Pancreas (tissue), 10 donors: ENCODE measurements at regions not wholly inside any gene's neighbourhood (a gene's known extent, or its start where the extent isn't known, plus 50 kb on each side); places are given as distances from the start of the nearest gene placed in this dataset.
"Not testable (repeated sequence)": the region's sequence is repeated elsewhere in the genome, so short reads cannot be mapped to it uniquely, and the experiment has no call there.

Experiments used
- ATAC-seq, 4 donors: fragments of 200-7000 bp; cut with Tn5 transposase; one replicate each; pipeline versions ENCODE4 v1.8.0 to v1.9.1; 2020; ENCODE audit warnings: mild to moderate bottlenecking in 4 of 4, moderate library complexity in 4 of 4
- DNase-seq, 6 donors: peaks; one replicate each; pipeline ENCODE4 v3.0.0-alpha.2; 2020
- FAIRE-seq: peaks from 2 replicates; lab custom pipeline; 2012; peaks lifted over from hg19 to GRCh38; lab: Jason Lieb, UNC
- H3K27ac ChIP-seq, 4 donors: fragments of 200-600 bp; sonication (generic); 1 replicate in 3 of 4; 2 replicates in 1 of 4; pipeline versions ENCODE4 v1.5.0 to v1.8.0; 2020
- H3K27me3 ChIP-seq, 4 donors: fragments of 200-600 bp; one replicate each; pipeline ENCODE4 v1.8.0; 2021
- H3K36me3 ChIP-seq, 3 donors: fragments of 200-600 bp; sonication (generic) in 1 of 3; one replicate each; pipeline versions ENCODE4 v1.5.0 to v1.8.0; 2020 to 2021
- H3K4me1 ChIP-seq, 3 donors: fragments of 200-600 bp; one replicate each; pipeline ENCODE4 v1.8.0; 2021
- H3K4me3 ChIP-seq, 4 donors: fragments of 200-600 bp; sonication (generic) in 2 of 4; one replicate each; pipeline versions ENCODE4 v1.5.0 to v1.8.0; 2020 to 2021
- H3K9me3 ChIP-seq, 4 donors: fragments of 200-600 bp; one replicate each; pipeline ENCODE4 v1.8.0; 2021
- WGBS, 2 donors: extraction: QIAGEN DNeasy Blood & Tissue Kit; methylation state at CpG; one replicate each; pipeline ENCODE4 v1.1.7; 2013; 5-methylcytosine and 5-hydroxymethylcytosine counted together
- intact Hi-C, 3 donors: fragments of 100-400 bp; cut with DNase I; formaldehyde crosslinking; loops; one replicate each; pipeline versions ENCODE4 v1.11.1 to v1.14.2; 2022
- TF ChIP-seq, protein P1 (sequence below), 4 donors: fragments of 200-600 bp; sonication (generic) in 3 of 4; IDR thresholded peaks; one replicate each; pipeline versions ENCODE4 v1.5.0 to v1.8.0; 2021; ENCODE audit warnings: antibody characterized with exemption in 4 of 4
- donor health status: healthy with polysubstance abuse.
- donor health status: DM: no; HTN: no; CAD: no; lungs with moderate emphysema.
- donor health status: DM: no; HTN: no; CAD: no.
- donor health status: control.
- donor health status: control.
- donor health status: Bipolar disorder and iron deficiency.
- donor health status: DM: yes; HTN: yes; CAD: no.
- donor health status: DM: no; HTN: no; CAD: no.
- donor health status: DM: no; HTN: no; CAD: no.
- donor health status: DM: yes; HTN: yes; CAD: no.

DNA sequence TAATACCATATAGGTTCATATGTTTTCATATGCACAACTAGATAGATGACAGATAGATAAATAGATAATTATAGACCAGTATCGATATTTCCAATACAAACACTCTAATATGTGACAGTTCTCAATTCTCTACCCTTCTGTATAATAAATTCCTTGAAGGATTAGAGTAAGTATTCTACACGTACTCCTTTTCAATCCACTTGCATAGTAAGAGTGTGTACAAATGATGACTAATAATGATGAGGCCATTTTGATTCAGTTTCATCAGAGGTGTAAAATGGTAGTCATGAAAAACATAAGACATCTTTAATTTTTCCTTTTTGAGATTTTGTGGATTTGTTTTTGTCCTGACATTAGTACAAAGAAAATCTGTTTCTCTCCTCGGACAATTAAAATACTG lies 188.3 kb upstream of the WSB1 start:
- Histone ChIP-seq H3K27ac (no peak overlapping the region), H3K36me3 (no peaks in the 10 kb centered on the region), H3K9me3 (no peaks in the 10 kb centered on the region), H3K4me3 (no peak overlapping the region), H3K4me1 (no peaks in the 10 kb centered on the region), H3K27me3 (peaks cover 0 to 3% (median 0%) of the 10 kb centered on the region in 4 donors)
- TF ChIP-seq, protein P1, sequence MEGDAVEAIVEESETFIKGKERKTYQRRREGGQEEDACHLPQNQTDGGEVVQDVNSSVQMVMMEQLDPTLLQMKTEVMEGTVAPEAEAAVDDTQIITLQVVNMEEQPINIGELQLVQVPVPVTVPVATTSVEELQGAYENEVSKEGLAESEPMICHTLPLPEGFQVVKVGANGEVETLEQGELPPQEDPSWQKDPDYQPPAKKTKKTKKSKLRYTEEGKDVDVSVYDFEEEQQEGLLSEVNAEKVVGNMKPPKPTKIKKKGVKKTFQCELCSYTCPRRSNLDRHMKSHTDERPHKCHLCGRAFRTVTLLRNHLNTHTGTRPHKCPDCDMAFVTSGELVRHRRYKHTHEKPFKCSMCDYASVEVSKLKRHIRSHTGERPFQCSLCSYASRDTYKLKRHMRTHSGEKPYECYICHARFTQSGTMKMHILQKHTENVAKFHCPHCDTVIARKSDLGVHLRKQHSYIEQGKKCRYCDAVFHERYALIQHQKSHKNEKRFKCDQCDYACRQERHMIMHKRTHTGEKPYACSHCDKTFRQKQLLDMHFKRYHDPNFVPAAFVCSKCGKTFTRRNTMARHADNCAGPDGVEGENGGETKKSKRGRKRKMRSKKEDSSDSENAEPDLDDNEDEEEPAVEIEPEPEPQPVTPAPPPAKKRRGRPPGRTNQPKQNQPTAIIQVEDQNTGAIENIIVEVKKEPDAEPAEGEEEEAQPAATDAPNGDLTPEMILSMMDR (IDR thresholded peaks at IDR 0.05), result no peak
- WGBS, 2 donors, result 40 to 47% methylated on average over 3 of the region's 3 CpGs
- FAIRE-seq, result no peak
- intact Hi-C loops, result no loop called here
- no peak for DNase-seq
- no peak for ATAC-seq

DNA sequence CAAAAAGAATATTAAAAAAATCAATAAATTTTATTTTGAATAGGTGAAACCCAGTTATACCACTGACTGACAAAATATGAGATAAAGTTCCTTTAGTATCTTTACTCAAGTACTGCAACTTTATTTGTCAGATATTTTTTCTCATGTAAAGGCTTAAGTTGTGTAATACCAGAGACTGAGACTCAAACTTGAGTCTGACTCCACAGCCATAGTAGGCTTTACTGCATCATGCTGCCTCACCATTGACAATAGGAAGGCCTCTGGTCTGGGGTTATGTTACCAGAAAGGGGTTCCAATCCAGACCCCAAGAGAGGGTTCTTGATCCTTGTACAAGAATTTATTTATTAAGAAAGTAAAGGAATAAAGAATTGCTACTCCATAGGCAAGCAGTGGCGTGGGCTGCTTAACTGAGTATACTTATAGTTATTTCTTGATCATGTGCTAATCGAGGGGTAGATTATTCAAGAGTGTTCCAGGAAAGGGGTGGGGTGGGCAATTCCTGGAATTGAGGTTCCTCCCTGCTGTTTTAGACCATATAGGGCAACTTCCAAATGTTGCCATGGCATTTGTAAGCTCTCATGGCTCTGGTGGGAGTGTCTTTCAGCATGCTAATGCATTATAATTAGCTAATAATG lies 187.4 kb upstream of the WSB1 start:
- Histone ChIP-seq H3K27ac (no peak overlapping the region), H3K4me3 (no peak overlapping the region), H3K4me1 (no peaks in the 10 kb centered on the region), H3K27me3 (peaks cover 0 to 3% (median 0%) of the 10 kb centered on the region in 4 donors), H3K36me3 (no peaks in the 10 kb centered on the region), H3K9me3 (no peaks in the 10 kb centered on the region)
- 38 to 51% methylated on average over 2 of the region's 2 CpGs for WGBS, 2 donors
- FAIRE-seq (no peak), ATAC-seq (no peak), DNase-seq (no peak)
- TF ChIP-seq, protein P1 (IDR thresholded peaks at IDR 0.05), result no peak
- intact Hi-C loops, result no loop called here

DNA sequence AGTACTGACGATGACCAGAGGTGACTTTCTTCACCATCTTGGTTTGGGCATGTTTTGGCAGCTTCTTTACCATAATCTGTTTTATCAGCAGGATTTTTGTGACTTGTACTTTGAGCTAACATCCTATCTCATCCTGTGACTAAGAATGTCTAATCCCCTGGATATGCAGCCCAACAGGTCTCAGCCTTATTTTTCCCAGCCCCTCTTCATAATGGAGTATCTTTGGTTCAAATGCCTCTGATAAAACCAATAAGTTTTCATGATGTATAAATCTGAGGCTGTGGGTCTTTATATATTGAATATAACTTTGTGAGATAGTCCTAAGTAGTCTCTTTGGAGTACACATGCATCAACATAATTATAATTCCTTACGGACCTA lies 186.9 kb upstream of the WSB1 start:
- no peak for DNase-seq
- Histone ChIP-seq H3K4me1 (no peaks in the 10 kb centered on the region), H3K36me3 (no peaks in the 10 kb centered on the region), H3K27me3 (peaks cover 0 to 3% (median 0%) of the 10 kb centered on the region in 4 donors), H3K4me3 (no peak overlapping the region), H3K27ac (no peak overlapping the region), H3K9me3 (no peaks in the 10 kb centered on the region)
- no peak for FAIRE-seq
- WGBS, 2 donors, result 39 to 46% methylated on average over 2 of the region's 2 CpGs
- ATAC-seq, result no peak
- intact Hi-C loops, result no loop called here
- TF ChIP-seq, protein P1 (IDR thresholded peaks at IDR 0.05), result no peak

DNA sequence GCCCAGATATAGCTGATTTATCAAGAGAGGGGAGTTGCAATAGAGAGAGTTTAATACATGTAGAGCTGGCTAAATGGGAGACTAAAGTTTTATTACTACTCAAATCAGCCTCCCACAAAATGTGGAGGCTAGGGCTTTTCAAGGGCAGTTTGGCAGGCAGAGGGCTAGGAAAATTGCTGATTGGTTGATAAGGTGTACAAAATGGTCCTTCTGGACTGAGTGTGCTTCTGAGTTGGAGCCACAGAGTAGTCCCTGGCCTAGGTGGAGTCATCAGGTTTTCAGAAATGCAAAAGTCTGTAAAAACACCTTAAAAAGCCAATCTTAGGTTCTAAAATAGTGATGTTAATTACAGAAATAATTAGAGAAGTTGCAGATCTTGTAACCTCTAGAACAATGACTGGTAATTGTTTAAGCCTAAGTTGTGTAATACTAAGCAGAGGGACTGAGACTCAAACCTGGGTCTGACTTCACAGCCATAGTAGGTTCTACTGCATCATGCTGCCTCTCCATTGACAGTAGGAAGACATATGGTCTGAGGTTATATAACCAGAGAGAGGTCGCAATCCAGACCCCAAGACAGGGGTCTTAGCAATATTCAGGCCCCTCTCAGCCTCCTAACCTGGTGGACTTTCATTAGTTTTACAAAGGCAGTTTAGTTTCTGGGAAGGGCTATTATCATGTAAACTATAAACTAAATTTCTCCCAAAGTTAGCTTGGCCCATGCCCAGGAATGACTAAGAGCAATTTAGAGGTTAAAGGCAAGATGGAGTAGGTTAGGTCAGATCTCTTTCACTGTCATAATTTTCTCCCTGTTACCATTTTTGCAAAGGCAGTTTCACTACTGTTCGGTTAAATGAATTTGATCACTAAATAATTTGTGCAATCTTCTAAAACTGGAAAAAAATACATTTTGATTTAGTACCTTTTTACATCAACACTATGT lies 186.3 kb upstream of the WSB1 start:
- H3K36me3 ChIP-seq, H3K4me1 ChIP-seq, ATAC-seq, H3K9me3 ChIP-seq, DNase-seq, H3K27ac ChIP-seq, intact Hi-C loops, H3K27me3 ChIP-seq, H3K4me3 ChIP-seq: not testable (repeated sequence)
- FAIRE-seq, result peak; percentile 74
- 49 to 53% methylated on average over 2 of the region's 2 CpGs for WGBS, 2 donors

DNA sequence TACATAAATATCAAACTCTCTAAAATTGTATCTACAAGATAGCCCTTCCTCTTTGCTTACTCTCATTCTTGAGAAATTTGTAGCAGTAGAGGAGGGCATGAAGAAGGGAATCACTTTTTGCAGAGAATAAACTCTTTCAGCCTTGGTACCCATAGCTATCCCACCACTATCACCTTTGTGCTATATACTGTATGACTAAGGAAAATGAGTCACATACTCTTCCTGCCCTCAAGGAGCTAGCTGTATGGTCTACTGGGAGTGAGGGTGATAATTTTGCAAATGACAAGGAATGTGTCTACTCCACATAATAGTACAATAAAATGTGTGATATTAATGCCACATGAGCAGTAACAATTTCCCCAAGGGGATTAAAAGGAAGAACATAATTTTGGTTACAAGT lies 184.6 kb upstream of the WSB1 start:
- no peaks in the 10 kb centered on the region for H3K36me3 ChIP-seq
- H3K4me1 ChIP-seq, result no peaks in the 10 kb centered on the region
- no peak for ATAC-seq
- no peaks in the 10 kb centered on the region for H3K9me3 ChIP-seq
- TF ChIP-seq, protein P1 (IDR thresholded peaks at IDR 0.05), result no peak
- peaks cover 0 to 3% (median 0%) of the 10 kb centered on the region in 4 donors for H3K27me3 ChIP-seq
- intact Hi-C loops, result no loop called here
- no peak overlapping the region for H3K27ac ChIP-seq
- FAIRE-seq, result no peak
- no peak overlapping the region for H3K4me3 ChIP-seq
- no peak for DNase-seq
